Epithelial cell of proximal tubule (primary cell): ENCODE measurements at regions not wholly inside any gene's neighbourhood (a gene's known extent, or its start where the extent isn't known, plus 50 kb on each side); places are given as distances from the start of the nearest gene placed in this dataset.

Experiments used
- DNase-seq: peaks from one replicate; pipeline ENCODE4 v3.0.0-alpha.2; 2011; ENCODE audit warnings: low read depth
- H3K4me3 ChIP-seq: 2 replicates; pipeline ENCODE4 v1.5.1; 2011; ENCODE audit warnings: low read depth, mild to moderate bottlenecking, low read length
- TF ChIP-seq, protein P1 (sequence below): conservative IDR thresholded peaks from 2 replicates; pipeline ENCODE4 v1.5.1; 2012; ENCODE audit warnings: low read depth, mild to moderate bottlenecking, low read length

DNA sequence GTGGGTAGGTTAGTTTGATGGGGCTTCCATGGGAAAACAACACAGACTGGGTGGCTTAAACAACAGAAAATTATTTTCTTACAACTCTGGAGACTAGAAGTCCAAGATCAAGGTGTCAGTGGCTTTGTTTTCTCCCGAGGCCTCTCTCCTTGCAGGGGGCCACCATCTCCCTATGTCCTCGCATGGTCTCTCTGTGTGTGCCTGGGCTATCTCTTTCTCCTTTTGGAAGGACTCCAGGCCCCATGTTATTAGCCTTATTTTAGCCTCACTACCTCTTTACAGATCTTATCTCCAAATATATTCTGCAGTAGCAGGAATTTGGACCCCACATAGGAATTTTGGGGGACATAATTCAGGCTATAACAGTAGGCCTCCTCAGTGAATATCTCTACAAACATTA lies 372.7 kb upstream of the FAT3 start:
- TF ChIP-seq, protein P1, sequence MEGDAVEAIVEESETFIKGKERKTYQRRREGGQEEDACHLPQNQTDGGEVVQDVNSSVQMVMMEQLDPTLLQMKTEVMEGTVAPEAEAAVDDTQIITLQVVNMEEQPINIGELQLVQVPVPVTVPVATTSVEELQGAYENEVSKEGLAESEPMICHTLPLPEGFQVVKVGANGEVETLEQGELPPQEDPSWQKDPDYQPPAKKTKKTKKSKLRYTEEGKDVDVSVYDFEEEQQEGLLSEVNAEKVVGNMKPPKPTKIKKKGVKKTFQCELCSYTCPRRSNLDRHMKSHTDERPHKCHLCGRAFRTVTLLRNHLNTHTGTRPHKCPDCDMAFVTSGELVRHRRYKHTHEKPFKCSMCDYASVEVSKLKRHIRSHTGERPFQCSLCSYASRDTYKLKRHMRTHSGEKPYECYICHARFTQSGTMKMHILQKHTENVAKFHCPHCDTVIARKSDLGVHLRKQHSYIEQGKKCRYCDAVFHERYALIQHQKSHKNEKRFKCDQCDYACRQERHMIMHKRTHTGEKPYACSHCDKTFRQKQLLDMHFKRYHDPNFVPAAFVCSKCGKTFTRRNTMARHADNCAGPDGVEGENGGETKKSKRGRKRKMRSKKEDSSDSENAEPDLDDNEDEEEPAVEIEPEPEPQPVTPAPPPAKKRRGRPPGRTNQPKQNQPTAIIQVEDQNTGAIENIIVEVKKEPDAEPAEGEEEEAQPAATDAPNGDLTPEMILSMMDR: no peak

DNA sequence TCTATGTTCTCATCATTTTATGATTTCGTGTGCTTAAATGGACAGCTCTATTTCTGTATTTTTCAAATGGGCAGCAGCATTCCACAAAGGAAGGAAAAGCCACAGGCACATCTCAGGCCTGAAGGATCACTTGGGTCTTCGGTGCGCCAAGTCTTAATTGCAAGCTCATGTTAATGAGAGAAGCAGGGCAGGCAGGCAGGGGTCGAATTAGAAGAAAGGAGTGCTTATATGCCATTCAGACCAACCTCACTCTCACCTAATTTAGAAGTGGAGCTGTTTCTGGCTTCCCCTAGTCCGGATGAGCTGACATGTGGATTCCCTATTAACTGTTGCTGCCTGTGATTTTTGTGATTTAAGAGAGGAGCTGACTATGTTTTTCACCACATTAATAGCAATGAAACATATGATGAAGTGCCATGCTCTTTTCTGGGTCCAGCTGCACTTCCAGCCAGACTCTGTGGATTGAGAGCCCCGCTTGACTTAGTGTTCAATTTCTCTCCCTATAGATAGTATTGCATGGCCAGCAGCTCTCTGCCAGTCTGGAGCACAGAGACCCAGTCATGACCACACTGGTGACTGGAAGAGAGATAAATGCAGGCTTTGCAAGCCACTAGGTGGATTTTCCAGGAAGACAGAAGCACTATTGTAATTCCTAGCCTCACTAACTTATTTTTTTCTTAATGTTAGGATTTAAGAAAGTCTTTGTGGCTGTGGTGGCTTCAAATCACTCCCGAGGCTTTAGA lies 373.9 kb upstream of the FAT3 start:
- no peak overlapping the region for H3K4me3 ChIP-seq
- TF ChIP-seq, protein P1: no peak
- DNase-seq: no peak

More for the DNA sequence above, 372.7 kb upstream of the FAT3 start:
- H3K4me3 ChIP-seq: no peak overlapping the region
- no peak for DNase-seq

DNA sequence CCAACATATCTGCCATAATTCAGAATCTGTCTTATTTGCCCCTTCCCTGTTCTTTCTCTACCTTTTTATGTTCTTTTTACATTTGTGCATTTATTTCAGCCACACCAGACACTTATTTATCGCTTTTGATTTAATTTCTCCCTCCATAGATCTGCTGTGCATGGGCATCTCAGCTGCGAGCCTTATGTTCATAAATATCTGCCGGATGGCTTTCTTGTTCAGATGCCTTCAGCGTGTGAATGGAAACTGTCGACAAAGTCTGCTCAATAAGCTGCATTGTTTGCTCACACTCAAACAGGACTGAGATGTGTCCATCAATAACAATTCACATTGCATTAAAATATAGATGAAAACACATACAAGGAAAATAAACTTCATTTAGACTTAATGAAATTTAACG lies 374.6 kb upstream of the FAT3 start:
- H3K4me3 ChIP-seq: no peak overlapping the region
- TF ChIP-seq, protein P1: no peak
- no peak for DNase-seq

DNA sequence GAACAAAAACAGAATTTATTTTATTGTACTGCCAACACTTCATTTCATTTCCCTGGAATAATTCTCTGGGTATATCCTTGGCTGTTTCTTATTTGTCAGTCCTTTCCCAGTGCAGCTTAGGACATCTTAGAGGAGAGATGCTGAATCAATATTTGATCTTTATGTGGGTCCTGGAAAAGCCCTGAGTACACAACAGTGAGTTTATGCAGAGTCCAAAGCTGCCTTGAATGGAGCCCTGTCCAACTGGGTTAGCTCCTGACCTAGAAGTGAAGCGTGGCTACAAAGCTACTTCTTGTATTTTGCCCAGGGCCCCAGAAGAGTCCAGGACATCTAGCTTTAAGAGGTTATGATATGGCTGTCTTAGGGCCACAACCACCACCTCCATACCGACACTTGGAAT lies 378.0 kb upstream of the FAT3 start:
- DNase-seq: no peak
- TF ChIP-seq, protein P1: no peak
- no peak overlapping the region for H3K4me3 ChIP-seq

DNA sequence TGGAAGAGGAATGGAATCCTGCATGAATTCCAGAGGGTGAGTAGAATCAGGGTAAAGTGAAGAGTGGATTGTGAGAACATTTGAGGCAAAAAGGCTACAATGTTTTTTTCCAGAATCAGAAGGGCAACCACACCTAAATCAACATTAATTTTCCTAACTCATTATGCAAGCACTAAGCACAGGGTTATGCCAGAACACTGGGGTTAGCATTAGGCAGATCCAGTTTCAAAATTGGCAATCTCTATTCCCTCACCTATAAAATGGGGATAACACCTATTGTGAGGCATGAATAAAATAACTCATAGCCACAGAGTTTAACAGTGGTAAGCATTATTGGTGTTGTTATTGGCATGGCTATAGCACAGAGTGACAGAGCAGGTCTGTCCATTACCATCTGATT lies 378.6 kb upstream of the FAT3 start:
- H3K4me3 ChIP-seq: no peak overlapping the region
- no peak for DNase-seq
- TF ChIP-seq, protein P1: no peak

DNA sequence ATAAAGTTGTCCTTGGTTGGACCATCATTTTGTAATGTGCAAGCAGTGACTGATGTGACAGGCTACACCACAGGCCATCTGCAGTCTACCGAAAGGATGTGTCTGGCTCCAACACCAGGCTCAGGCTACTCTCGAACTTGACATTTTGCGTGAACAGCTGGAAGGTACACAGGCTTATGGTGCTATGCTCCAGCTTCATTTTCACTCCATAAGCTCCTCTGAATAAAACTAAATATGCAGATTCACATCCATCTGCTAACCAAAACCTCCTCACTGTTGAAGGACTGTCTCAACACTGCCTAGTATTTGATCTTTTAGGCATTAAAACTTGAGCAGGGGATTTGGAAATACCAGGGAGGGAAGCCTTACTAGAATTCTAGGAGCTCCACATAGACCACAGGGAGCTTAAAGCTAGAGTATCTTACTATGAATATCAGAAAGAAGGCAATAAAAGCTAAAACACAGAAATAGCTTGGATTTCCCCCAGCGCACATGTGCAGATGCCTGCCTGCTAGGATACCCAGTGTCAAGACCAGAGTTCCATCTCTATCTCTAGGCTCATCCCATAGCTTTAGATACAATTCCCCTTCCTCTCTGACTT lies 383.9 kb upstream of the FAT3 start:
- TF ChIP-seq, protein P1: no peak
- no peak overlapping the region for H3K4me3 ChIP-seq
- DNase-seq: no peak
